GM23338 (cell line): ENCODE measurements at regions not wholly inside any gene's neighbourhood (a gene's known extent, or its start where the extent isn't known, plus 50 kb on each side); places are given as distances from the start of the nearest gene placed in this dataset.
"Not testable (repeated sequence)": the region's sequence is repeated elsewhere in the genome, so short reads cannot be mapped to it uniquely, and the experiment has no call there.

Source experiments
- ATAC-seq: fragments of 200-7000 bp; cut with Tn5 transposase; 3 replicates; pipeline ENCODE4 v1.9.1; 2020
- DNase-seq: peaks from one replicate; pipeline ENCODE4 v3.0.0-alpha.2; 2015; ENCODE audit warnings: low spot score
- H2AFZ ChIP-seq: fragments of 200-600 bp; sonication (generic); 2 replicates; pipeline ENCODE4 v1.8.0; 2016; ENCODE audit warnings: antibody characterized with exemption, mild to moderate bottlenecking, moderate library complexity
- H3F3A ChIP-seq: fragments of 200-600 bp; sonication (generic); replicated peaks from 2 replicates; pipeline ENCODE4 v1.8.0; 2017; ENCODE audit warnings: antibody characterized with exemption, mixed run types, low read depth
- H3K27ac ChIP-seq: fragments of 200-600 bp; sonication (generic); 2 replicates; pipeline ENCODE4 v1.6.1; 2016; ENCODE audit warnings: low read depth
- H3K27me3 ChIP-seq: fragments of 200-600 bp; sonication (generic); 2 replicates; pipeline ENCODE4 v1.8.0; 2016; ENCODE audit warnings: mild to moderate bottlenecking, mixed run types, moderate library complexity; ENCODE audit not compliant: insufficient read depth
- H3K36me3 ChIP-seq: fragments of 200-600 bp; sonication (generic); 2 replicates; pipeline ENCODE4 v1.8.0; 2016; ENCODE audit warnings: mild to moderate bottlenecking; ENCODE audit not compliant: insufficient read depth
- H3K4me1 ChIP-seq: fragments of 200-600 bp; sonication (generic); 2 replicates; pipeline ENCODE4 v1.8.0; 2016; ENCODE audit warnings: mild to moderate bottlenecking, moderate library complexity; ENCODE audit not compliant: insufficient read depth
- H3K4me2 ChIP-seq: fragments of 200-600 bp; sonication (generic); 2 replicates; pipeline ENCODE4 v1.7.1; 2017; ENCODE audit warnings: mixed run types
- H3K4me3 ChIP-seq: fragments of 200-600 bp; sonication (generic); 2 replicates; pipeline ENCODE4 v1.6.1; 2016; ENCODE audit warnings: mixed run types
- H3K79me2 ChIP-seq: fragments of 200-600 bp; sonication (generic); replicated peaks from 2 replicates; pipeline ENCODE4 v1.8.0; 2017; ENCODE audit warnings: mild to moderate bottlenecking; ENCODE audit not compliant: insufficient read depth
- H3K9me2 ChIP-seq: fragments of 200-600 bp; sonication (generic); 2 replicates; pipeline ENCODE4 v1.8.0; 2017; ENCODE audit not compliant: insufficient read depth
- H4K20me1 ChIP-seq: fragments of 200-600 bp; sonication (generic); replicated peaks from 2 replicates; pipeline ENCODE4 v1.8.0; 2017; ENCODE audit warnings: mild to moderate bottlenecking; ENCODE audit not compliant: insufficient read depth
- H3K27ac Mint-ChIP-seq: 2 replicates; pipeline ENCODE4 v1.8.0; 2020; ENCODE audit warnings: inconsistent platforms, mild to moderate bottlenecking, moderate library complexity, mixed read lengths
- H3K27me3 Mint-ChIP-seq: 3 replicates; pipeline ENCODE4 v1.8.0; 2022; ENCODE audit warnings: low read depth, mild to moderate bottlenecking, moderate library complexity, mixed read lengths, inconsistent platforms; ENCODE audit not compliant: insufficient read depth, poor library complexity
- H3K36me3 Mint-ChIP-seq: 3 replicates; pipeline ENCODE4 v1.8.0; 2021; ENCODE audit warnings: low read depth, mild to moderate bottlenecking, inconsistent platforms, moderate library complexity, mixed read lengths
- H3K4me1 Mint-ChIP-seq: 3 replicates; pipeline ENCODE4 v1.8.0; 2020; ENCODE audit warnings: mild to moderate bottlenecking, inconsistent platforms, mixed read lengths
- H3K4me3 Mint-ChIP-seq: 3 replicates; pipeline ENCODE4 v1.8.0; 2021; ENCODE audit warnings: moderate library complexity, mild to moderate bottlenecking, inconsistent platforms, mixed read lengths
- H3K9me3 Mint-ChIP-seq: 3 replicates; pipeline ENCODE4 v1.8.0; 2020; ENCODE audit warnings: moderate library complexity, mild to moderate bottlenecking, inconsistent platforms, mixed read lengths
- CTCF ChIP-seq, 2 experiments: fragments of 200-600 bp in 1 of 2; sonication (generic) in 1 of 2; conservative IDR thresholded peaks; 2 replicates each; pipeline versions ENCODE4 v1.5.1 to v1.6.1; 2016 to 2017; ENCODE audit warnings: antibody characterized with exemption in 2 of 2, low read depth in 2 of 2, mild to moderate bottlenecking in 2 of 2, moderate library complexity in 1 of 2
- ETS1 ChIP-seq: IDR thresholded peaks from 2 replicates; pipeline ENCODE4 v1.6.1; 2016; ENCODE audit warnings: antibody characterized with exemption
- JUNB ChIP-seq: IDR thresholded peaks from one replicate; pipeline ENCODE4 v1.6.1; 2016; ENCODE audit warnings: antibody characterized with exemption; ENCODE audit not compliant: unreplicated experiment
- NANOG ChIP-seq: IDR thresholded peaks from 2 replicates; pipeline ENCODE4 v1.6.1; 2016; ENCODE audit warnings: antibody characterized with exemption, borderline replicate concordance
- REST ChIP-seq: IDR thresholded peaks from one replicate; pipeline ENCODE4 v1.6.1; 2018; ENCODE audit warnings: antibody characterized with exemption; ENCODE audit not compliant: unreplicated experiment

GRCh38 chr4:127268367-127268766 is 364.4 kb upstream of the INTU start:
- Histone ChIP-seq H3K36me3 (no peaks in the 10 kb centered on the region; the same call in 1 of the 2 replicates), H3K4me2 (no peak overlapping the region)
- DNase-seq = no peak

GRCh38 chr4:127277023-127277422 is 355.7 kb upstream of the INTU start:
- not testable (repeated sequence) for ATAC-seq, DNase-seq, H3K9me2 ChIP-seq, H3K4me2 ChIP-seq, H3K27me3 Mint-ChIP-seq, H4K20me1 ChIP-seq, H2AFZ ChIP-seq, H3K27me3 ChIP-seq, H3K4me1 Mint-ChIP-seq, H3K27ac Mint-ChIP-seq, H3F3A ChIP-seq, H3K4me3 ChIP-seq, H3K79me2 ChIP-seq, H3K4me1 ChIP-seq, H3K4me3 Mint-ChIP-seq, H3K27ac ChIP-seq
- Mint-ChIP-seq H3K36me3 (peaks cover 24% of the 10 kb centered on the region), H3K9me3 (peaks cover 48% of the 10 kb centered on the region)
- 0 out of 2 replicates have a peak, but pooled peaks cover 12% of the 10 kb centered on the region for H3K36me3 ChIP-seq

More at GRCh38 chr4:127268367-127268766, 364.4 kb upstream of the INTU start:
- ATAC-seq = no peak
- Mint-ChIP-seq H3K4me3 (no peak overlapping the region), H3K4me1 (no peaks in the 10 kb centered on the region), H3K27ac (no peak overlapping the region), H3K36me3 (peaks cover 17% of the 10 kb centered on the region; the same call in 2 of the 3 replicates), H3K27me3 (no peaks in the 10 kb centered on the region), H3K9me3 (peaks cover 34% of the 10 kb centered on the region)
- H3K27me3 ChIP-seq = no peaks in the 10 kb centered on the region
- TF ChIP-seq ETS1 = no peak
- no peak for TF ChIP-seq JUNB
- TF ChIP-seq CTCF (conservative IDR thresholded peaks at IDR 0.05; ENCODE audit: low read depth in 2 of 2) = no peak
- TF ChIP-seq REST = no peak
- TF ChIP-seq NANOG = no peak
- H3K27ac ChIP-seq = no peak overlapping the region
- H3K4me1 ChIP-seq = no peaks in the 10 kb centered on the region
- H3K79me2 ChIP-seq = no peaks in the 10 kb centered on the region
- 0 out of 2 replicates have a peak, but pooled peaks cover 4% of the 10 kb centered on the region for H3K9me2 ChIP-seq
- H3K4me3 ChIP-seq = no peak overlapping the region
- H4K20me1 ChIP-seq = no peaks in the 10 kb centered on the region
- no peaks in the 10 kb centered on the region for H3F3A ChIP-seq
- H2AFZ ChIP-seq = no peak overlapping the region
